Tibial nerve (tissue), 4 donors: ENCODE measurements at regions not wholly inside any gene's neighbourhood (a gene's known extent, or its start where the extent isn't known, plus 50 kb on each side); places are given as distances from the start of the nearest gene placed in this dataset.

ENCODE experiments used
- DNase-seq, 2 donors: peaks; one replicate each; pipeline ENCODE4 v3.0.0-alpha.2; 2019; ENCODE audit warnings: low spot score in 2 of 2
- H3K27ac ChIP-seq, 4 donors: fragments of 200-600 bp; sonication (generic) in 3 of 4; one replicate each; pipeline ENCODE4 v1.5.1; 2017 to 2019; ENCODE audit warnings: mild to moderate bottlenecking in 1 of 4
- H3K27me3 ChIP-seq, 2 donors: fragments of 200-600 bp; sonication (generic) in 1 of 2; one replicate each; pipeline versions ENCODE4 v1.5.1 to v1.6.0; 2017 to 2019
- H3K36me3 ChIP-seq, 3 donors: fragments of 200-600 bp; sonication (generic); one replicate each; pipeline ENCODE4 v1.5.1; 2018 to 2019
- H3K4me1 ChIP-seq, 4 donors: fragments of 200-600 bp; sonication (generic) in 3 of 4; one replicate each; pipeline ENCODE4 v1.5.1; 2017 to 2019
- H3K4me3 ChIP-seq, 4 donors: fragments of 200-600 bp; sonication (generic) in 3 of 4; one replicate each; pipeline ENCODE4 v1.5.1; 2017 to 2019; ENCODE audit warnings: mild to moderate bottlenecking in 1 of 4, moderate library complexity in 1 of 4
- H3K9me3 ChIP-seq, 4 donors: fragments of 200-600 bp; sonication (generic) in 3 of 4; one replicate each; pipeline ENCODE4 v1.5.1; 2017 to 2019
- CTCF ChIP-seq, 5 experiments: fragments of 200-600 bp in 3 of 5; fragments of 450-650 bp in 2 of 5; sonication (generic) in 3 of 5; IDR thresholded peaks; one replicate each; pipeline ENCODE4 v1.5.1; 2016 to 2019; ENCODE audit warnings: antibody characterized with exemption in 5 of 5, mild to moderate bottlenecking in 3 of 5, moderate library complexity in 2 of 5
- EP300 ChIP-seq, 2 donors: sonication (generic); formaldehyde crosslinking; IDR thresholded peaks; one replicate each; pipeline ENCODE4 v1.6.1; 2017; ENCODE audit warnings: antibody characterized with exemption in 2 of 2, mild to moderate bottlenecking in 1 of 2
- POLR2A ChIP-seq, 2 donors: fragments of 450-650 bp; IDR thresholded peaks; one replicate each; pipeline ENCODE4 v1.6.1; 2017; ENCODE audit warnings: antibody characterized with exemption in 2 of 2, mild to moderate bottlenecking in 2 of 2, moderate library complexity in 2 of 2
- WGBS, 2 donors: methylation state at CpG; one replicate each; pipeline ENCODE4 v1.1.5; 2018; 5-methylcytosine and 5-hydroxymethylcytosine counted together

GRCh38 chr7:13560441-13560840 is 429.0 kb downstream of the ETV1 start:
- H3K27me3 ChIP-seq, result no peaks in the 10 kb centered on the region
- H3K36me3 ChIP-seq, result no peaks in the 10 kb centered on the region
- no peak overlapping the region for H3K27ac ChIP-seq
- H3K4me3 ChIP-seq, result no peak overlapping the region
- no peak for TF ChIP-seq POLR2A (IDR thresholded peaks at IDR 0.05)
- TF ChIP-seq EP300 (IDR thresholded peaks at IDR 0.05), result no peak
- TF ChIP-seq CTCF (IDR thresholded peaks at IDR 0.05), result no peak
- H3K9me3 ChIP-seq, result no peaks in the 10 kb centered on the region
- DNase-seq, result no peak
- no peaks in the 10 kb centered on the region for H3K4me1 ChIP-seq

DNA sequence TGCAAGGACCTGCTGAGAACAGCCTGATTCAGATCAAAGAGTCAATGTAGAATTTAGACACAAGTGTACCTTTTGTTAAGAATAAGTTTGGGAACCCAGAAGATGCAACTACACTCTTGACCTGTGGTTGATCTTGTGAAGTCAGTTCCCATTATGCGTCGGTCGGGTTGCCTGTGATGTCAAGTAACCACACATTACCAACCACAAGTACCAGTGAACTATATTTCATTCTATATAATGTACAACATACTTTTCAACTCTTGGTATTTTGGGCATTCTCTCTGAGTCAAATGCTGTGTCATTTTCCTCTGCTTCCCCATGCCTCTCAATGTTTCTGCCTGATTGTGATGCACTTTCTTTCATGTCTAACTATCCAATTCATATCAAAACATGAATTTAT is 426.2 kb downstream of the ETV1 start:
- no peak for DNase-seq
- Histone ChIP-seq H3K27me3 (no peaks in the 10 kb centered on the region), H3K27ac (no peak overlapping the region), H3K4me3 (no peak overlapping the region), H3K36me3 (no peaks in the 10 kb centered on the region), H3K4me1 (no peaks in the 10 kb centered on the region), H3K9me3 (no peaks in the 10 kb centered on the region)
- 48 to 58% methylated on average over 3 of the region's 3 CpGs for WGBS, 2 donors
- TF ChIP-seq CTCF (IDR thresholded peaks at IDR 0.05) (no peak), EP300 (IDR thresholded peaks at IDR 0.05) (no peak), POLR2A (IDR thresholded peaks at IDR 0.05) (no peak)

DNA sequence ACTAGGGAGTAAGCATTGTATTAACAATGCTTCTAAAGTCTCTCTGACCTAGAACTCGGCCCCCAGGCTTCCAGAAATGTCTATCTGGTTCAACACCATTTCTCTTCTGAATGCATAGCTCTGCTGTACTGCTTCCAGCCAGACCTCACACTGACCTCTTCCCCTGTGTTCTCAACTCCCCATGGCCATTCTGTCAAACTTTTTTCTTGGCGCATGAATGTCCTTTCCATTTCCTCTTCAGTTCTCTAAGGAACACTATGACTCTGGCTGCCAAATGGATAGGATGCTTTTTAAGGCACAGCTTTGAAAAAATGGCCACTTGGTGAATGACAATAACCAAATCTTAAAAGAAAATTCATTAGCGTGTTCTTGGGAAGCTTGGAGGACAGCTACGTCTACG is 425.8 kb downstream of the ETV1 start:
- DNase-seq, result no peak
- Histone ChIP-seq H3K36me3 (no peaks in the 10 kb centered on the region), H3K9me3 (no peaks in the 10 kb centered on the region), H3K27me3 (no peaks in the 10 kb centered on the region), H3K4me3 (no peak overlapping the region), H3K27ac (no peak overlapping the region), H3K4me1 (no peaks in the 10 kb centered on the region)
- 62 to 66% methylated on average over 5 of the region's 5 CpGs for WGBS, 2 donors
- TF ChIP-seq EP300 (IDR thresholded peaks at IDR 0.05) (no peak), POLR2A (IDR thresholded peaks at IDR 0.05) (no peak), CTCF (IDR thresholded peaks at IDR 0.05) (no peak)

GRCh38 chr7:13577566-13578145 is 411.8 kb downstream of the ETV1 start:
- Histone ChIP-seq H3K36me3 (no peaks in the 10 kb centered on the region), H3K27me3 (no peaks in the 10 kb centered on the region), H3K4me1 (no peaks in the 10 kb centered on the region), H3K4me3 (no peak overlapping the region), H3K27ac (no peak overlapping the region), H3K9me3 (no peaks in the 10 kb centered on the region)
- TF ChIP-seq EP300 (IDR thresholded peaks at IDR 0.05) (no peak), CTCF (IDR thresholded peaks at IDR 0.05) (no peak), POLR2A (IDR thresholded peaks at IDR 0.05) (no peak)
- WGBS, 2 donors, result 48 to 54% methylated on average over 3 of the region's 3 CpGs
- no peak for DNase-seq

- no peaks in the 10 kb centered on the region for H3K9me3 ChIP-seq
- DNase-seq, result no peak
- no peak overlapping the region for H3K4me3 ChIP-seq
- H3K36me3 ChIP-seq, result no peaks in the 10 kb centered on the region
- H3K27ac ChIP-seq, result no peak overlapping the region
- TF ChIP-seq POLR2A (IDR thresholded peaks at IDR 0.05), result no peak
- TF ChIP-seq CTCF (IDR thresholded peaks at IDR 0.05), result no peak
- TF ChIP-seq EP300 (IDR thresholded peaks at IDR 0.05), result no peak
- no peaks in the 10 kb centered on the region for H3K27me3 ChIP-seq
- 65 to 75% methylated on average over 1 of the region's 1 CpG for WGBS, 2 donors
- H3K4me1 ChIP-seq, result no peaks in the 10 kb centered on the region
Observed at GRCh38 chr7:13578294-13578693, 411.2 kb downstream of the ETV1 start.
